Fibroblast of peridontal ligament (primary cell): ENCODE measurements at regions not wholly inside any gene's neighbourhood (a gene's known extent, or its start where the extent isn't known, plus 50 kb on each side); places are given as distances from the start of the nearest gene placed in this dataset.
A peak's percentile ranks its signal among the peaks of the same experiment; 100 is the strongest.

ENCODE experiments used
- DNase-seq: peaks from one replicate; pipeline ENCODE4 v3.0.0-alpha.2; 2010; ENCODE audit errors: extremely low read depth

DNA sequence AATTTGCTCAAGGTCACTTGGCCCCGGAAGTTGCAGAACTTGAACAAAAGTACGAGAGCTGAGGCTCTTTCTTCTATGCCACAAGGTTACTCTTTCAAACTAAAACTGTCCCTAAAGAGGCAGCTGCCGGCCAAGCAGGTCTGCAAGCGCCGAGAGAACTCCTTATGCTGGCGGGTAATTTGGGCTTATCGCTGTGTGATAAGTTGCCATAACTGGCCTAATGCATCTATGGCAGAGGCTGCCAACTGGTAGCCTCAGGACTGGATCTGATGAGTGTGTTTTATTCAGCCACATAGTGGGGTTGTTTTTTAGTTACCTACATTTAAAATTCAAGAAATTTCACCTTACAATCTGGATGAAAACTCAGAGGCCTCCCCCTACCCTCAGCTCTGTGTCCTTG is 68.1 kb upstream of the SPOCK1 start:
- no peak for DNase-seq

- DNase-seq = no peak
Observed at GRCh38 chr5:137566780-137567179, 67.7 kb upstream of the SPOCK1 start.

DNA sequence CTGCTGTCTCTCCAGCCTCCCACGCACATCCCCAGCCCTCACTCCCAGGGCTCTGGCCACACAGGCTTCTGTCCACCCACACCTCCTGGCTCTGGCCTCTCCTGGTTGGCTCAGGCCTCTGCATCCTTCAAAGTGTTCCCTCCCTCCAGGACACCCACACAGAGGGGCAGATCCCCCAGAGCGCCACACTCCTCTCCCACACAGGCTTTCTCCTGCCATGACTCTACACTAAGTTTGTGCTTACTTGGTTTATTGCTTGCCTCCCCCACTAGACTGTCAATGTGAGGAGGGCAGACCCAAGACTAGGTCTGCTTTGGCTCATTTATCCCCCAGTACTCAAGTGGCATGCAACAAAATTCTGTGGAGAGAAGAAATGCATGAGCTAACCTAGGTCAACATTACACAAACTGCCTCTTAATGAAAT is 67.0 kb upstream of the SPOCK1 start:
- DNase-seq = no peak

DNA sequence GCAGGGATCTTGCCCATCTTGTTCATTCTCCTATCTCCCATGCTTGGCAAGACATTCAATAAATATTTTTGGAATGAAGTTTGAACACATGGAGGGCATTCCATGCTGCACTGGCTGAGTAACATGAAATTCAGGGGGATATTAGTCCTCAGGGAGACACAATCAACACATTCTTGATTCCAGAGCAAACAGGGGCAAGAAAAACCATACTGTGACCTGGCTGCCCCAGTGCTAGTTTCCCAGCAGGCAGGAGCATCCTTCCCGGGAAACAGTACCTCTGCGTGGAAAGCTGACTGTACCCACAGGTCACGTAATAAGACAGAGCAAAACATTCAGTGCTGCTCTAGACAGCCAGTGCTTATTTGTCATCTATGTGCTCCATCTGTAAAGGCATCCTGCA is 66.3 kb upstream of the SPOCK1 start:
- no peak for DNase-seq

DNA sequence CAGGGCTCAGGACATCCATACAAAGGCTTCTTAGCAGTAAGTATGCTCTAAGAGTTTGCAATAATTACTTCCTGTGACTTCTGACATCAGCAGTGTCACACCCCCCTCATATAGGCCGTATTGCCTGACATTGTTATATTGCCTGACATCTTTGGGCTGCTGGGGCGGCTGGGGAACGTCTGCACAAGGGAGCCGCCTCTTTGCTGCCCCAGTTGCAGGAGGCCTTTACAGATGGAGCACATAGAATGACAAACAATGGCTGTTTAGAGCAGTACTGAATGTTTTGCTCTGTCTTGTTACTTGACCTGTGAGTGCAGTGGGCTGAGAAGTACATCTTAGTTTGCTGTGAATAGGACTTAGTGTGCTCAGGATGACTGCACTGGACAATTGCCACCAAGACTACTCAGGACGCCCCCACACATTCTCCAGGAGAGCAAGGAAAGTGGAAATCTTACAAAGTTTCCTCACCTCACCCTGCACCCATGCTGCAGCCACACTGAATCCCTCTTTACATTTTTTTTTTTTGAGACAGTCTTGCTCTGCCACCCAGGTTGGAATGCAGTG is 65.4 kb upstream of the SPOCK1 start:
- DNase-seq = no peak

GRCh38 chr5:137563646-137564397 is 64.7 kb upstream of the SPOCK1 start:
- DNase-seq = peak; percentile 75

- DNase-seq = no peak
Observed at GRCh38 chr5:137563301-137563645, 64.1 kb upstream of the SPOCK1 start.

DNA sequence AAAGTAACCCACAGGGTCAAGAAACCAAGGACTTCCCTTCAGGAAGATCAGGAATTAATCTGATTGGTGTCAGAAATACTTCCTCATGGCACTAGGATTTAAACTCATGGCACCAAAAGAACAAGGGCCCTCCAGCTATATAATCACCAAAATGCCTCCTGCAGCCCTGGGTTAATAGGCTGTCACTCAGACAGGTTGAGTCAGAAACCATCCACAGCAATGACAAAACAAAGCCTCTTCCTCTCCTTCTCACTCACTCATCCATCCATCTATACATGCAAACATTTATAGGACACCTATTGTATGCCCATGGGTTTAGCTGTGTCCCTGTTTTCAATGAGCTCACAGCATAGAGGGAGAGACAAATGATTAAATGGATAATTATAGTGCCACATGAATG is 62.5 kb upstream of the SPOCK1 start:
- DNase-seq = no peak

- no peak for DNase-seq
Observed at GRCh38 chr5:137560420-137560819, 61.3 kb upstream of the SPOCK1 start.
